HEK293 (cell line): ENCODE measurements at regions not wholly inside any gene's neighbourhood (a gene's known extent, or its start where the extent isn't known, plus 50 kb on each side); places are given as distances from the start of the nearest gene placed in this dataset.

Experiments
- TF ChIP-seq, protein P1 (sequence below): fragments of 450-650 bp; formaldehyde crosslinking; IDR thresholded peaks from 2 replicates; pipeline ENCODE4 v1.5.1; 2016; ENCODE audit warnings: missing biosample characterization, missing genetic modification characterization
- TF ChIP-seq, protein P2 (sequence below): fragments of 450-650 bp; formaldehyde crosslinking; IDR thresholded peaks from 2 replicates; pipeline ENCODE4 v1.5.1; 2017; ENCODE audit warnings: missing biosample characterization, missing genetic modification characterization

DNA sequence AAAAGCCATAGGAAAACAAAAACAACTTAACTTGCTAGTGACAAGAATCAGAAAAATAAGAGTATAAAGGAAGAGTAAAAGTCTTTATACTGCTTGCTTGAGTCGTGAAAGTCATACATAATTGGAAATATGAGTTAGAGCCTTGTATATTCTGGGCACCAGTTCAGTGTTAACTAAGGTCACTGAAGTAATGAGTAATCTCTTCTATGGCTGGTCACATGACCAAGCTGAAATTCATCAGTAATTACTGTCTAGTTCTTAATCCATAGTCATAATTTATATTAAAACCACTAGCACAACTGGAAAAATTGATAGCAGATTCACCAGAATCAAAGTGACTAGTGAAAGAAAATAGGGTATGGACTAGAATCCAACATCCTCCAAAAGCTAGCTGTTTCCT is 84.4 kb upstream of the SLC5A12 start:
- TF ChIP-seq, protein P1, sequence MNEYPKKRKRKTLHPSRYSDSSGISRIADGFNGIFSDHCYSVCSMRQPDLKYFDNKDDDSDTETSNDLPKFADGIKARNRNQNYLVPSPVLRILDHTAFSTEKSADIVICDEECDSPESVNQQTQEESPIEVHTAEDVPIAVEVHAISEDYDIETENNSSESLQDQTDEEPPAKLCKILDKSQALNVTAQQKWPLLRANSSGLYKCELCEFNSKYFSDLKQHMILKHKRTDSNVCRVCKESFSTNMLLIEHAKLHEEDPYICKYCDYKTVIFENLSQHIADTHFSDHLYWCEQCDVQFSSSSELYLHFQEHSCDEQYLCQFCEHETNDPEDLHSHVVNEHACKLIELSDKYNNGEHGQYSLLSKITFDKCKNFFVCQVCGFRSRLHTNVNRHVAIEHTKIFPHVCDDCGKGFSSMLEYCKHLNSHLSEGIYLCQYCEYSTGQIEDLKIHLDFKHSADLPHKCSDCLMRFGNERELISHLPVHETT, result no peak
- TF ChIP-seq, protein P2, sequence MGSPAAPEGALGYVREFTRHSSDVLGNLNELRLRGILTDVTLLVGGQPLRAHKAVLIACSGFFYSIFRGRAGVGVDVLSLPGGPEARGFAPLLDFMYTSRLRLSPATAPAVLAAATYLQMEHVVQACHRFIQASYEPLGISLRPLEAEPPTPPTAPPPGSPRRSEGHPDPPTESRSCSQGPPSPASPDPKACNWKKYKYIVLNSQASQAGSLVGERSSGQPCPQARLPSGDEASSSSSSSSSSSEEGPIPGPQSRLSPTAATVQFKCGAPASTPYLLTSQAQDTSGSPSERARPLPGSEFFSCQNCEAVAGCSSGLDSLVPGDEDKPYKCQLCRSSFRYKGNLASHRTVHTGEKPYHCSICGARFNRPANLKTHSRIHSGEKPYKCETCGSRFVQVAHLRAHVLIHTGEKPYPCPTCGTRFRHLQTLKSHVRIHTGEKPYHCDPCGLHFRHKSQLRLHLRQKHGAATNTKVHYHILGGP (tag by site-specific recombination), result no peak
